HCT116 (cell line): ENCODE measurements at regions not wholly inside any gene's neighbourhood (a gene's known extent, or its start where the extent isn't known, plus 50 kb on each side); places are given as distances from the start of the nearest gene placed in this dataset.

Experiments used
- ATAC-seq: fragments of 200-7000 bp; cut with Tn5 transposase; 2 replicates; pipeline ENCODE4 v1.9.1; 2020; ENCODE audit warnings: mild to moderate bottlenecking, moderate library complexity
- BruUV-seq: library from RNA; stranded (reverse); fragments of 400-500 nt; replicated peaks from 2 replicates; lab custom pipeline; 2021; lab: Mats Ljungman, UMichigan
- CTCF ChIA-PET: fragments of 300-600 bp; sonication (Branson Sonifier 250); formaldehyde crosslinking; loops from one replicate; lab custom pipeline; 2021; ENCODE audit warnings: antibody characterized with exemption; lab: Charles Lee
- POLR2A ChIA-PET: fragments of 300-600, 350-600 bp; sonication (Branson Sonifier 250); formaldehyde crosslinking; loops from one replicate; lab custom pipeline; 2021; ENCODE audit warnings: antibody characterized with exemption; lab: Charles Lee
- RAD21 ChIA-PET, 2 experiments: fragments of 300-600 bp; sonication (Branson Sonifier 250); formaldehyde crosslinking; loops; one replicate each; lab custom pipeline; 2023; ENCODE audit warnings: low total read pairs in 2 of 2; ENCODE audit not compliant: uncharacterized antibody in 2 of 2, unreplicated experiment in 2 of 2, low non-redundant PET in 1 of 2; lab: Charles Lee
- DNase-seq: peaks from one replicate; pipeline ENCODE4 v3.0.0-alpha.2; 2010; ENCODE audit warnings: low read depth, low spot score
- H2AFZ ChIP-seq: fragments of 200-600 bp; shearing (Covaris generic), sonication (generic); 2 replicates; pipeline ENCODE4 v1.6.1; 2017; ENCODE audit warnings: low read depth, mixed run types, mixed read lengths, antibody characterized with exemption, low read length; ENCODE audit not compliant: poor library complexity, severe bottlenecking
- H3K27ac ChIP-seq: 2 replicates; pipeline ENCODE4 v1.5.1; 2012; ENCODE audit warnings: low read depth, low read length
- H3K27me3 ChIP-seq: fragments of 200-600 bp; sonication (generic); 2 replicates; pipeline ENCODE4 v1.6.1; 2016; ENCODE audit warnings: mixed run types, low read length, mixed read lengths; ENCODE audit not compliant: insufficient read depth
- H3K36me3 ChIP-seq, 2 experiments: fragments of 200-500 bp in 1 of 2; fragments of 200-600 bp in 1 of 2; sonication (Bioruptor generic) in 1 of 2; sonication (generic) in 1 of 2; 2 replicates each; pipeline versions ENCODE4 v1.5.1 to v1.6.1; 2014 to 2016; ENCODE audit warnings: low read length in 2 of 2, inconsistent platforms in 1 of 2, mixed read lengths in 1 of 2, mixed run types in 1 of 2; ENCODE audit not compliant: insufficient read depth in 2 of 2, control insufficient read depth in 1 of 2
- H3K4me1 ChIP-seq, 2 experiments: fragments of 200-600 bp in 1 of 2; sonication (generic) in 1 of 2; 2 replicates each; pipeline versions ENCODE4 v1.5.1 to v1.6.1; 2012 to 2017; ENCODE audit warnings: low read length in 2 of 2, inconsistent platforms in 1 of 2, mild to moderate bottlenecking in 1 of 2, mixed read lengths in 1 of 2, mixed run types in 1 of 2, moderate library complexity in 1 of 2; ENCODE audit not compliant: insufficient read depth in 2 of 2, control insufficient read depth in 1 of 2
- H3K4me2 ChIP-seq: fragments of 200-600 bp; sonication (generic); 2 replicates; pipeline ENCODE4 v1.6.1; 2017; ENCODE audit warnings: mixed run types, low read length, mixed read lengths
- H3K4me3 ChIP-seq, 2 experiments: fragments of 200-600 bp in 1 of 2; sonication (generic) in 1 of 2; replicated peaks in 1 of 2; 2 replicates each; pipeline ENCODE4 v1.5.1; 2011 to 2016; ENCODE audit warnings: low read length in 2 of 2, control low read depth in 1 of 2, low read depth in 1 of 2, mild to moderate bottlenecking in 1 of 2, mixed read lengths in 1 of 2, mixed run types in 1 of 2
- H3K79me2 ChIP-seq: fragments of 200-600 bp; sonication (generic); 2 replicates; pipeline ENCODE4 v1.6.1; 2017; ENCODE audit warnings: mild to moderate bottlenecking, mixed run types, low read length, moderate library complexity, mixed read lengths; ENCODE audit not compliant: insufficient read depth
- H3K9ac ChIP-seq: fragments of 200-600 bp; sonication (generic); 2 replicates; pipeline ENCODE4 v1.6.1; 2016; ENCODE audit warnings: low read length, mixed read lengths
- H3K9me2 ChIP-seq: fragments of 200-600 bp; sonication (generic), shearing (Covaris generic); 2 replicates; pipeline ENCODE4 v1.6.1; 2017; ENCODE audit warnings: mixed run types, mild to moderate bottlenecking, moderate library complexity; ENCODE audit not compliant: insufficient read depth
- H3K9me3 ChIP-seq, 2 experiments: fragments of 200-500 bp in 1 of 2; fragments of 200-600 bp in 1 of 2; sonication (Bioruptor generic) in 1 of 2; sonication (generic) in 1 of 2; 2 replicates each; pipeline ENCODE4 v1.6.1; 2014 to 2017; ENCODE audit warnings: low read length in 2 of 2, mixed read lengths in 2 of 2, inconsistent platforms in 1 of 2, low read depth in 1 of 2, mild to moderate bottlenecking in 1 of 2, mixed run types in 1 of 2, moderate library complexity in 1 of 2; ENCODE audit not compliant: control insufficient read depth in 1 of 2, insufficient read depth in 1 of 2
- H4K20me1 ChIP-seq: fragments of 200-600 bp; sonication (generic), shearing (Covaris generic); 2 replicates; pipeline ENCODE4 v1.6.1; 2017; ENCODE audit warnings: mixed run types, mild to moderate bottlenecking, moderate library complexity; ENCODE audit not compliant: insufficient read depth
- ATF3 ChIP-seq: IDR thresholded peaks from 2 replicates; pipeline ENCODE4 v1.6.1; 2012
- CBX3 ChIP-seq: IDR thresholded peaks from 2 replicates; pipeline ENCODE4 v1.6.1; 2012; ENCODE audit warnings: low read depth
- CTCF ChIP-seq, 3 experiments: fragments of 200-600 bp in 1 of 3; sonication (generic) in 1 of 3; IDR thresholded peaks in 2 of 3; conservative IDR thresholded peaks in 1 of 3; 2 replicates each; pipeline ENCODE4 v1.5.1; 2012 to 2017; ENCODE audit warnings: low read depth in 2 of 3, low read length in 2 of 3, antibody characterized with exemption in 1 of 3, borderline replicate concordance in 1 of 3, control low read depth in 1 of 3, mild to moderate bottlenecking in 1 of 3, mixed read lengths in 1 of 3, mixed run types in 1 of 3, moderate library complexity in 1 of 3; ENCODE audit not compliant: insufficient read depth in 1 of 3
- EGR1 ChIP-seq: IDR thresholded peaks from 2 replicates; pipeline ENCODE4 v1.6.1; 2012; ENCODE audit warnings: low read depth
- ELF1 ChIP-seq: IDR thresholded peaks from 2 replicates; pipeline ENCODE4 v1.6.1; 2012; ENCODE audit warnings: low read depth, borderline replicate concordance
- EZH2phosphoT487 ChIP-seq: fragments of 200-600 bp; IDR thresholded peaks from 2 replicates; pipeline ENCODE4 v1.6.1; 2018; ENCODE audit warnings: antibody characterized with exemption, borderline replicate concordance
- JUND ChIP-seq: IDR thresholded peaks from 2 replicates; pipeline ENCODE4 v1.6.1; 2012
- MAX ChIP-seq: IDR thresholded peaks from 2 replicates; pipeline ENCODE4 v1.6.1; 2012
- POLR2A ChIP-seq: IDR thresholded peaks from 2 replicates; pipeline ENCODE4 v1.7.0; 2011; ENCODE audit warnings: borderline replicate concordance; ENCODE audit not compliant: insufficient read depth, insufficient read length; ENCODE audit errors: extremely low read depth
- POLR2AphosphoS5 ChIP-seq: IDR thresholded peaks from 2 replicates; pipeline ENCODE4 v1.6.1; 2011; ENCODE audit warnings: mild to moderate bottlenecking, low read depth, low read length, moderate library complexity
- RAD21 ChIP-seq: IDR thresholded peaks from 2 replicates; pipeline ENCODE4 v1.6.1; 2012; ENCODE audit warnings: low read depth, mild to moderate bottlenecking
- SIN3A ChIP-seq: IDR thresholded peaks from 2 replicates; pipeline ENCODE4 v1.6.1; 2012; ENCODE audit warnings: low read depth
- SRF ChIP-seq: IDR thresholded peaks from 2 replicates; pipeline ENCODE4 v1.6.1; 2012; ENCODE audit warnings: low read depth
- TCF7L2 ChIP-seq: IDR thresholded peaks from 2 replicates; pipeline ENCODE4 v1.7.0; 2011; ENCODE audit warnings: borderline replicate concordance, inconsistent platforms; ENCODE audit not compliant: insufficient read depth, insufficient read length; ENCODE audit errors: extremely low read depth
- YY1 ChIP-seq: IDR thresholded peaks from 2 replicates; pipeline ENCODE4 v1.6.1; 2011; ENCODE audit warnings: low read length, low read depth, moderate library complexity, mild to moderate bottlenecking; ENCODE audit not compliant: insufficient replicate concordance; ENCODE audit errors: extremely low read depth
- ZBTB33 ChIP-seq: IDR thresholded peaks from 2 replicates; pipeline ENCODE4 v1.6.1; 2011; ENCODE audit warnings: mild to moderate bottlenecking, low read length, moderate library complexity; ENCODE audit not compliant: insufficient replicate concordance; ENCODE audit errors: extremely low read depth
- ZFX ChIP-seq: fragments of 450-650 bp; IDR thresholded peaks from 2 replicates; pipeline ENCODE4 v1.6.1; 2017
- ZNF274 ChIP-seq: fragments of 200-500 bp; sonication (Bioruptor generic); IDR thresholded peaks from 2 replicates; pipeline ENCODE4 v1.6.1; 2014; ENCODE audit warnings: mild to moderate bottlenecking, low read depth, low read length, inconsistent platforms
- intact Hi-C: fragments of 100-400 bp; cut with micrococcal nuclease; formaldehyde crosslinking; loops from 2 replicates; pipeline ENCODE4 v1.10.0; 2022

GRCh38 chr6:147057705-147058342 lies 146.4 kb upstream of the STXBP5 start:
- ATAC-seq = no peak
- no peaks in the 10 kb centered on the region for H3K4me1 ChIP-seq
- TF ChIP-seq MAX (no peak), ZFX (no peak), SIN3A (no peak), POLR2A (no peak), CBX3 (no peak), YY1 (no peak), ATF3 (no peak), CTCF (IDR thresholded peaks at IDR 0.05 in 2 of 3, conservative IDR thresholded peaks at IDR 0.05 in 1 of 3; ENCODE audit: borderline replicate concordance in 1 of 3, insufficient read depth in 1 of 3, low read depth in 2 of 3, low read length in 2 of 3) (no peak), ZNF274 (no peak), RAD21 (no peak), TCF7L2 (no peak), JUND (no peak), EZH2phosphoT487 (no peak), ZBTB33 (no peak), ELF1 (no peak), POLR2AphosphoS5 (no peak), SRF (no peak), EGR1 (no peak)
- TF ChIP-seq, all 23 proteins: peak for 0
- intact Hi-C loops = no loop called here
- CTCF ChIA-PET = no interaction called here
- DNase-seq = no peak
- H4K20me1 ChIP-seq = no peaks in the 10 kb centered on the region
- no peaks in the 10 kb centered on the region for H3K27me3 ChIP-seq
- BruUV-seq = no TSS peak
- H3K4me2 ChIP-seq = no peak overlapping the region
- no peak overlapping the region for H2AFZ ChIP-seq
- H3K9me3 ChIP-seq = no peaks in the 10 kb centered on the region
- H3K36me3 ChIP-seq = no peaks in the 10 kb centered on the region
- RAD21 ChIA-PET = no interaction called here
- POLR2A ChIA-PET = no interaction called here
- H3K9me2 ChIP-seq = no peaks in the 10 kb centered on the region
- H3K79me2 ChIP-seq = no peaks in the 10 kb centered on the region
- H3K4me3 ChIP-seq = no peak overlapping the region
- H3K9ac ChIP-seq = no peak overlapping the region
- H3K27ac ChIP-seq = no peak overlapping the region
